ENCODE measurements at regions not wholly inside any gene's neighbourhood (a gene's known extent, or its start where the extent isn't known, plus 50 kb on each side); places are given as distances from the start of the nearest gene placed in this dataset.
"Not testable (repeated sequence)": the region's sequence is repeated elsewhere in the genome, so short reads cannot be mapped to it uniquely, and the experiment has no call there.

DNA sequence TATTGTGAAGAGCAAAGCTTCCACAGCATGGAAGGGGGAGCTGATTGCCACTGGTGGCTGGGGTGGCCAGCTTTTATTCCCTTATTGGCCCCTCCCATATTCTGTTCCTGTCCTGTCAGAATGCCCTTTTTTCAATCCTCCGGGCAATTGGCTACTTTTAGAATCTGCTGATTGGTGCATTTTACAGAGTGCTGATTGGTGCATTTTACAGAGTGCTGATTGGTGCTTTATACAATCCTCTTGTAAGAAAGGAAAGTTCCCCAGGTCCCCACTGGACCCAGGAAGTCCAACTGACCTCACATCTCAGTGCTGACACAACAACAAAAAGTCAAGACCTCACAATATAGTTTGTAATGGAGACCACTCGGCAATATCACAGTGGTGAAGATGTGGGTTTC is 195.0 kb downstream of the SPATA31A6 start:
- DNase-seq: no peak

DNA sequence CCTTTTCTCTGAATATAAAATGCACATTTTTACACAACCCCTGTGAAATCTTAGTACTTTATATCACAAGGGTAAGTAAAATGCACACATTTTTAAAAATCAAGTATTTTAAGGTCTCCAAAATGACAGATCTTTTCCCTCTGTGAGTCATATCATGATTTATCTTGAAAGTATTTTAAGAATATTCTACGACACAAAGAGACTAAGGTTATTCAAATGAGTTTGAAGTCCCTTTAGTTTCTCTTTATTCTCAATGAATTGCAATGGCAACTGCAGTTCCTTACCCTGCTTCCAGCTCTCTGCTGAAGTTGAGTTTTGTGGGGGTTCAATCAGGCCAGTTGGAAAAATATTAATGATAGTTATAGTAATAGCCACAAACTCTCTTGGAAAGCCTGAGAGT is 196.1 kb downstream of the SPATA31A6 start:
- DNase-seq: not testable (repeated sequence)

DNA sequence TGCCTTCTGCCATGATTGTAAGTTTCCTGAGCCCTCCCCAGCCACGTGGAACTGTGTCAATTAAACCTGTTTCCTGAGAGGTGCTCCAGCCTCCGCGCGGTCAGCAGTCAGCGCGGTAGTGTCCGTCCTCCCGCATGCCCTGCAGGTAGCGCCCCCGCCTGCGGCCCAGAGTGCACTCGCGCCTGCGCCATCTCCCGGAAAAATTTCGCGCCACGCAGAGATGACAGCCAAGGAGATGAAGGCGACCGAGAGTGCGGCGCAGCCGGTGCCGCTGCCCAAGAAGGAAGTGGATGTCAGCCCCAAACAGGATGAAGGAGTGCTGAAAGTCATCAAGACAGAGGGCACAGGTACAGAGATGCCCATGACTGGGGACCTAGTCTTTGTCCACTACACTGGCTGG is 201.1 kb downstream of the SPATA31A6 start:
- not testable (repeated sequence) for DNase-seq

DNA sequence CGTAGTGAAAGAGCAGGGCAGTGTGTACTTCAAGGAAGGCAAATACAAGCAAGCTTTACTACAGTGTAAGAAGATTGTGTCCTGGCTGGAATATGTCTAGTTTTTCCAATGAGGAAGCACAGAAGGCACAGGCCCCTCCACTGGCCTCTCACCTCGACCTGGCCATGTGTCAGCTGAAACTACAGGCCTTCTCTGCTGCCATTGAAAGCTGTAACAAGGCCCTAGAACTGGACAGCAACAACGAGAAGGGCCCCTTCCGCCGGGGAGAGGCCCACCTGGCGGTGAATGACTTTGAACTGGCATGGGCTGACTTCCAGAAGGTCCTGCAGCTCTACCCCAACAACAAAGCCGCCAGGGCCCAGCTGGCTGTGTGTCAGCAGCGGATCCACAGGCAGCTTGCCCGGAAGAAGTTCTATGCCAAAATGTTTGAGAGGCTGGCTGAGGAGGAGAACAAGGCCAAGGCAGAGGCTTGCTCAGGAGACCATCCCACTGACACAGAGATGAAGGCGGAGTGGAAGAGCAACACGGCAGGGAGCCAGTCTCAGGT is 202.2 kb downstream of the SPATA31A6 start:
- not testable (repeated sequence) for DNase-seq

DNA sequence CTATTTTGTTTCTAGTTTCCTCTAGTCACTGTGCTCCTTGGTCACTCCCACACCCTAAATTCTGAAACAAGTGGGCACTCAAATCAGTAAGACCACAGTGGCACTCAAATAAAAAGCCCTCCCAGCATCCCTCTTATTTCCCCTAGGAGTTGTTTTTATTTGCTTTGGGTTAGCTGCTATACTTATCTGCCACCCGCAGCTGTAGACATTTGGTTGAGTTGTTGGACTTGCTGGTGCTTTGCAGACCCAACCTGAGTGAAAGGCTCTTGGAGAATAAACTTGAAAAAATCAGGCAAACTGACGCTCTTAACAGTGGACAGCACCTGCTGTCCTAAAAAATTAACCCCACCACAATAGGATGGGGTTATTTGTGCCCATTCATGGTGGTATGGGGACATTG is 203.0 kb downstream of the SPATA31A6 start:
- DNase-seq: no peak

DNA sequence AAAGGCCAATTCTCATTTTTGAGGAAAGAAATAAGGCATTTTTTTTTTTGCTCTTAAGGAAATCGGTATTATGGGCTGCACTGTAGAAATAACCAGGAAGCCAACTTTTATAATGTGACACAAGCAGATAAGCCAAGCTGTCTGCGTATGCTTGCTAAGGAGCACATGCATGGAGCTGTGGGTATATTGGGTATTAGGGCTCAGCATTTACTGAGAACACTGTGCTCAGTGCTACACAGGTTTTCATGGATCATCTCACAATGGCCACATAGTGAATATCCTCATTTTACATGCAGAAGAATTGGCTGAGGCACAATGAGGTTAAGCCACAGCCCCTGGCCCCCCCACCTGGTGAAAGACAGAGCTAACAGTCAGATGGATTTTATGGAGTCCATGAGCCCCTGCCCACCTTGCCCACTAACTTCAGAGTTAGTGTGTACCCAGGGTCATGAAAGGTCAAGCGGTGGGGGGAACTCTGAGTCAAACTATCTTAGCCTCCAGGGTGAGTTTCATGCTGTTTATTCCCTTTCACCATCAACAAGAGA is 204.8 kb downstream of the SPATA31A6 start:
- DNase-seq: no peak

DNA sequence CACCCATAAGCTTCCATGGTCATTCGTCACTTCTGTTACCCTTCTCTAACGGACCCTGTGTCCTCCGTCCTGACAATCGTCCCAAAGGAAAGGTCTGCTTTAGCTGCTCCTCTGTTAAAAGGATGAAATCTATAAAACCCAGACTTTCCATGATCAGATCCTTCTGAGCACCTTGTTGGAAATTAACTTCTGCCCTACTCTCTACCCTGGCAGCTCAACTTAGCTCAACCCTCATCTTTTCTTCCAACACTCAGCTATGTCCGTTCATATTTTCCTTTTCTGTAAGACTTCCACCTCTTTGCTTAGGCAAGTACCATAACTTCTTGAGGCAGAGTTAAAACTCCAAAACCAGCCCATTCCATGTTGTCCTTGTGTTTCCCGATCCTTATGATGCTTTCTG is 205.4 kb downstream of the SPATA31A6 start:
- no peak for DNase-seq

DNA sequence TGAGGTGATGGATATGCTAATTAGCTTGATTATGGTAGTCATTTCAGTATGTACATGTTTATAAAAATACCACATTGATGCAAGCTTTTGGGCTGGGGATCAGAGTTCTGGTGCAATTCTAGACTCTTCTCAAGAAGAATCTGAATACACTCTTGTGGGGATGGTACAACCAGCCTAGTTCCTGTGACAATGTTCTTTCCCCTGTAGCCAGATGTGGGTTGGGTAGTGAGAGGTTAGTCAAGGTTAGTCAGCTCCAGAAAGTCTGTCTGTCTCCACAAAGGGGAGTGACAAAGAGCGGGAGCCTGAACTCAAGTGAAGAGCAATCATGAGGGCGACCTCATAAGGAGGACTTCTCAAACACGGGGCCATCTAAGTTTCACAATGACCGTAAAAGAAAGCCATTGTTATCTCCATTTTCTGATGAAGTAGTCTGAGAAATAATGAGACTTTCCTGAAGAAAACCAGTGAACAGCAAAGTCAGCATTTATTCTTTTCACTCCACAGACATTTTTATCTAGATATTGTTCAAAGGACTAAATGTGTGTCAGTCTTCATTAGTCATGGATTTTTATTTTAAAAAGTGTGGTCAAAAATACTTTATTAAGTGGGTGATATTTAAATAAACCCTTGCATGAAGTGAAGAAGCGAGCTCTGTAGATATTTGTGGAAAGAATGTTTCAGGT is 209.5 kb downstream of the SPATA31A6 start:
- not testable (repeated sequence) for DNase-seq

DNA sequence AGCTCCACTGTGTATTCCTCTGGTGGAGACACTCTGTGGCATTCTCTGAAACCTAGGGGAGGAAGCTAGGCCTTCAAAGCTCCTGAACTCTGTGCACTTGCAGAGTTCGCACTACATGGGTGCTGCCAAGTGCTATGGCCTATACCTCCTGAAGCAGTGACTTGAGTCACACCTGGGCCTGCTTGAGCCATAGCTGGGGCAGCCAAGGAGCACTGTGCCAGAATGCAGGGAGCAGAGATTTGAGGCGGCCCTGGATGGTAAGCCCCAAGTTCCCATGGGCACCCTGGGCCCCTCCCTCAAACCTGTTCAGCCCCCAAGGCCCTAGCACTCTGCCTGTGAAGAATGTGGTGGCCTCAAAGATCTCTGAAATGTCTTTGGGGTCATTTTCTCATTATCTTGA is 212.9 kb downstream of the SPATA31A6 start:
- no peak for DNase-seq

DNA sequence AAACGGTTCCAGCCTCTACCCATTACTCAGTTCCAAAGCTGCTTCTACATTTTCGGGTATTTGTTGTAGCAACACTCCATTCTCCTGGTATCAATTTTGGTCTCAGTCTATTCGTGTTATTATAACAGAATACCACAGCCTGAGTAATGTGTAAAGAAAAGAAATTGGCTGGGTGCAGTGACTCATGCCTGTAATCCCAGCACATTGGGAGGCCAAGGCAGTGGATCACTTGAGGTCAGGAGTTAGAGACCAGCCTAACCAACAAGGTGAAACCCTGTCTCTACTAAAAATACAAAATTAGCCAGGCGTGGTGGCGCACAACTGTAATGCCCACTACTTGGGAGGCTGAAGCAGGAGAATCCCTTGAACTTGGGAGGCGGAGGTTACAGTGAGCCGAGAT is 213.9 kb downstream of the SPATA31A6 start:
- DNase-seq: peak; percentile 20

DNA sequence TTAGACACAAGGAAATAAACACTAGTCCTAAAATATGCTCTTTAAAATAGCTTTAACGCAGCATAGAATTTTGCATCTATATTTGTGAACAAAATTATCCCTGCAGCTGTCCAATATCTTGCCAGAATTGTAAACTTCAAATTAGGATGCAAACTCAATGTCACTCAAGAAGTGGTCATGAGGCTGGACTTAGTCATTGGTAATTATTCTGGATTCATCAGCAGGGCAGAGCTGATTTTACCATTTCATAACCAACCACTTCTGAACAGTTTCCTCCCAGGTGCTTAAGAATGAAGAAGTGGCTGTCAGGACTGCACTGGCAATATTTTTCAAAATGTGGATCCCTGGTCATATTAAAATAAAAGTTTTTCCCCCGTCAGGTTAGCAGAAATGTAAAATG is 219.5 kb downstream of the SPATA31A6 start:
- not testable (repeated sequence) for DNase-seq

DNA sequence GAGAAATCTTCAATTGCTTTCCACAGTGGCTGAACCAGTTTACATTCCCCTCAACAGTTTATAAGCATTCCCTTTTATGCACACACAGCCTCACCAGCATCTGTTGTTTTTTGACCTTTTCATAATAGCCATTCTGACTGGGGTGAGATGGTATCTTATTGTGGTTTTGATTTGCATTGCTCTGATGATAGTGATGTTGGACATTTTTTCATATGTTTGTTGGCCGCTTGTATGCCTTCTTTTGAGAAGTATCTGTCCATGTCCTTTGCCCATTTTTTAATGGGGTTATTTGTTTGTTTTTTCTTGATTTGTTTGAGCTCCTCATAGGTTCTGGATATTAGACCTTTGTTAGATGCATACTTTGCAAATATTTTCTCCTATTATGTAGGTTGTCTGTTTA is 226.1 kb downstream of the SPATA31A6 start:
- DNase-seq: not testable (repeated sequence)

DNA sequence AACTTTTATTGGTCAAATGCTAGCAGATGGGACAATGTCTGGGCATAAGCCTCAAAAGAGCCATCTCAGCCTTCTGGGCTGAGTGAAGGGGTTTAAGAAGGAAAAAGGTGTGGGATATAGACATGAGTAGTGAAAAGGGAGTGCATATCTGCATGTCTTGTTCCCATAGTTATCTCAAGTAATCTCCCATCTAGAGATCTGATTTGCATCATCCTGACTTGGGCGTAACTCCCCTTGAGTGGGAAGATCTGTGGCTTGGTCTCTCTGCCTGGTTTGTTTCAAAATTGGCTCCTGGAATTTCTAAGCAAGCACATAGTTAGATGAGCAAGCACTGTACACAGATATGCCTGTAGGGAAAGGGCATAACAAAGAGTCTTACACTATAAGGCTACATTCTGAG is 228.9 kb downstream of the SPATA31A6 start:
- DNase-seq: not testable (repeated sequence)

DNA sequence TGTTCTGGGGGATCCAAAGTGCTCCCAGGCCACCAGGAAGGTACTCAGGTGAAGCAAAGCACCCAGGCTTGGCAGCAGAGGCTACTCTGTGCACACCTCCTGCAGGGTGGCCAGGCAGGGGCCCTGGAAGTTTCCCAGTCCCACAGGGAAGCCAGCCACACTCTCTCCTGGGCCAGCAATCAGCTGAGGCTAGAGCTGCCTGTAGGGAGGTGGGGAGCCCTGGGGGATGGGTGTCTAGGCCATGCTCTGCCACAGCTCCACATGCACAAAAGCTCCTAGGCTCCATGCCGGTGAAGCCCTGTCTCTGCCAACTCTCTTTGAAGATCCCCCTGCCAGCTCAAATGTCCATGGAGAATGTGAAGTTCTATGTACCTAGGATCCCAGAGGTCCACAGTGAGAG is 231.4 kb downstream of the SPATA31A6 start:
- not testable (repeated sequence) for DNase-seq

DNA sequence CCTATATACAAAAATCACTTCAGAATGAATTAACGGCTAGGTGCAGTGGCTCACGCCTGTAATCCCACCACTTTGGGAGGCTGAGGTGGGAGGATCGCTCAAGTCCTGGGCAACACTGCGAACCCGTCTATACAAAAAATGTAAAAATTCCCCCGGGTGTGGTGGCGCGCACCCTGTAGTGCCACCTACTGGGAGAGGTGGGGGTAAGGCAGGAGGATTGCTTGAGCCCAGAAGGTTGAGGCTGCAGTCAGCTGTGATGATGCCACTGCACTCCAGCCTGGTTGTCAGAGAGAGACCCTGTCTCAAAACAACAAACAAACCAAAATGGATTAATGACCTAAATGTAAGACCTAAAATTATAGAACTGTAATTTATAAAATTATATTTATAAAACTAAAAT is 236.2 kb downstream of the SPATA31A6 start:
- DNase-seq: not testable (repeated sequence)

DNA sequence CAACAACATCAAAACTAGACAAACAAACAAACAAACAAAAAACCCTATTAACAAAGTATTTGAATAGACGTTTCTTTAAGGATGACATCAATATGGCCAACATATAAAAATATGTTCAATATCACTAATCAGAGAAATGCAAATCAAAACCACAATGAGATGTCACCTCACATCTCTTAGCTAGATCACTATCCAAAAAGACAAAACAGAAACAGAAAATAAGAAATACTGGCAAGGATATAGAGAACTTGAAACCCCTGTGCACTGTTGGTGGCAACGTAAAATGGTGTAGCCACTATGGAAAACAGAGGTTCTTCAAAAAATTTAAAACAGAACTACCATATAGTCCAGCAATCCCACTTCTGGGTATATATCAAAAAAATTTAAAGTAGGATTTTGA is 236.9 kb downstream of the SPATA31A6 start:
- DNase-seq: not testable (repeated sequence)

DNA sequence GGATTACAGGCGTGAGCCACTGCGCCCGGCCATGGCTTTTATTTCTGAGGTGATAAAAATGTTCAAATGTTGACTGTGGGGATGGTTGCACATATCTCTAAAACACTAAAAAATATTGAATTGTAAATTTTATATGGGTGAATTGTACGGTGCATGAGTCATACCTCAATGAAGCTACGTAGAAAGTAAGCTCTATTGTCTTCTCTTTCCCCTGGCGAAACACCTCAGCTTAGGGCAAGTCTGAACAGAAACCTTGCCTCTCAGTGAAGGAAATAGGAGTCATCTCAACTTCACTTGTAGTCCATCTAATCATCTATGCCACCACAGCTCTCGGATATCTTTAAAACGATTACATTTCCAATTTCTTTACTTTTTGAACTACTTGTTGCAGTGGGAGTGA is 238.2 kb downstream of the SPATA31A6 start:
- not testable (repeated sequence) for DNase-seq

DNA sequence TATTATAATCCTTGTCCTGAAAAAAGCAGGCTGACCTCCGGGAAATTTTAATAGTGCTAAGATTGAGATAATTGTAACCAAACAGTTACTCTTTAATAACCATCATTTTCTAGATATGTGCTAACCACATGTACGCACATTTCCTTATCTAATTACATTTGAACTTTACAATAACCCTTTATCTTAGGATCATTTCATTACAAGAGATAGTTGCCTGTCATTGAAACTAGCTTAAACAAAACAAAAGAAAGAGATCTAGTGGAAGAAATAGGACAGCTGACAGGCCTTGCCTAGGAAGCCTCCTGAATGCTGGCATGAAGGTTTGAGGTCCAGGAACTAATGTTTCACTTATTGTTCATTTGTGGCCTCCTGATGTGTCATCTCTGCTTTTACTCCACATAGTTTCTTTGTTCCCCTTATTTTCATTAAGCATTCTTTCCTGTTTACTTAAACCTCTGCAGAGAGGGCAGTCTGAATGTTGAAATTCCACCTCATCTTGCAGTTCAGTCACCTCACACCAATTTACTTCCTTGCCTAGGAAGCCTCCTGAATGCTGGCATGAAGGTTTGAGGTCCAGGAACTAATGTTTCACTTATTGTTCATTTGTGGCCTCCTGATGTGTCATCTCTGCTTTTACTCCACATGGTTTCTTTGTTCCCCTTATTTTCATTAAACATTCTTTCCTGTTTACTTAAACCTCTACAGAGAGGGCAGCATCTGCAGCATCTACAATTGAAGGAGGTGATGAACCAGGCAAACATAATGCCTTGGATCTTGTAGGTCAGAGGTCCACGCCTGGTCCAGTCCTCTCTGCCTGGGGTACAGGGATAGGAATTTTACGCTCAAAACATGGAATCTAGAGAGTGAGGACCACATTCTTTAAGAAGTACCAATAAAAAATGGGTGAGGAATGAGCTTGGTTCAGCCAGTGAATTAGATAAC is 247.5 kb downstream of the SPATA31A6 start:
- DNase-seq: not testable (repeated sequence)

DNA sequence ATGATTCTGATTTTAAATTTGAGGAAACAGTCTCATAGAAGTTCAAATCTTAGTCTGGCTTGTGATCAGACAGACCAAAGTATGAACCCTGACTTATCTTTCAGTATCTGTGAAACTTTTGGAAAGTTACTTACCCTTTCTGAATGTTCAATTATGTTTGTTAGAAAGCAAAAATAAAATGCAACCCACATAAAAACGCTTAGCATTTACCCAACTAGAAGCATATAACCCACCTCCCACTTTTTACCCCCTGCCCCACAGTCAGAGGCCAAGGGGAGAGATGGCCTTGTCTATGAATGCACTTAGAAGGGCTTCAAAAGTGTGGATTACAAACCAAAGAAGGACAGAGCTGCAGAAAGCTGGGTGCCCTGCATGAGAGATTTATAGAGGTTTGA is 248.2 kb downstream of the SPATA31A6 start:
- DNase-seq: not testable (repeated sequence)

DNA sequence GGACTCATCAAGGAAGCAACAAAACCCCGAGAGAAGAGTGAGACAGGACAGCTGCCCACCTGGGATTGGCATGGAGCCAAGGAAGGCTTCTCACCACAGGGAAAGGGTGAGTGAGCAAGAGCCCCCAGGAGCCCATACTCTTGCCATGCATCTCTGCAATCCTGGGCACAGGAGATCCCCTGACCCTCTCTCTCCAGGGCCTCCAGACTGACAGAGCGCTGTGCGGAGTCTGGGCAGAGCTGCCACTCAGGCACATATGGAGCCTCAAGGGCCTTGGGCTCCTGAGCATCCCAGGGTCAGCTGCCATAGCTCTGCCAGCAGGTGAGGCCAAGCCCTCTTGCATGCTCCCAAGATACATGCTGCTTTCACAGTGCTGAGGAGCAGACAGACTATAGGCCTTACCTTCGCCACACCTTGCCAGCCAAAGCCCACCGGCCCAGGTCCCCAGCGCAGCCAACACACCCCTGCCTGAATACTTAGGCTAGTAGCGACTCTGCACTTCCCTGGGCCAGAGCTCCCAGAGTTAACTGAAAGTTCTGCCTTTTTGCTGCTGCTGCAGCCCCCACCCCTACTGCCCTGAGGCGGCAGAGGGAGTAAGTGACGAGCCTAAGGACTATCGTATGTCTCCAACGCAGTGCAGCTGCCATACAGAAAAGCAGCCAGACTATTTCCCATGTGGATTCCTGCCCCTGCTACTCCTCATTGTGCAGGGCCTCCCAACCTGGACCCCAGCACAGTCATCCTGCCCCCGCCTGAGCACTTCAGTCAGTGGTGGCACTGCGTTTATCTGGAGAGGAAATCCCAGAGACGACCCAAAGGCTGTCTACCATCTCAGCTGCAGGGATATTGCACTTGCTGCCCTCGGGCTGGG is 251.6 kb downstream of the SPATA31A6 start:
- DNase-seq: not testable (repeated sequence)

DNA sequence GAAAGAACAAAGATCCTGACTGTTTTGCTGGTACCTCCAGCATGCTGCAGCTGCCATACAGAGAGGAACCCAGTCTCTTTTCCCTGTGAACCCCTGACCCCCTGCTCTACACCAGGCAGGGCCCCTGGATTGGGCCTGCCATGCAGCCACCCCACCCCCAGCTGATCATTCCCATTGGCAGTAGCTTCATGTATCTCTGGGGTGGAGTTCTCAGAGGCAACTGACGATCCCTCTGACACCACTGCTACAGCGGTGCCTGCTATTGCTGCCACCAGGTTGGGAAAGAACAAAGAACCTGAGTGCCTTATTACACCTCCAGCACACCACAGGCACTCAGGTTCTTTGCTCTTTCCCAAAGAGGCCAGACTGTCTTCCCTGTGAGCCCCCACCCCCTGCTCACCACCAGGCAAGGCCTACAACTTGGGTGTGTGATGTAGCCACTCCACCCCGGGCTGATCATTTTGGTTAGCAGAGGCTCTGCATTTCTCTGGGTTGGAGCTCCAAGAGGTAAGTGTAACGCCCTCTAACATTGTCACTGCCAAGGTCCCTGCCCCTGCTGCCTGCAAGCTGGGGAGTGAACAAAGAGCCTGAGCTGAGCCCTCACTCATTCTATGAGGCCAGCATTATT is 252.4 kb downstream of the SPATA31A6 start:
- not testable (repeated sequence) for DNase-seq

All from stimulated activated CD4-positive, alpha-beta T cell treated with anti-CD3 and anti-CD28 coated beads, Interleukin-1b, Interleukin-23, amount 100 ng/mL, for 48 hours (primary cell).